ENCODE measurements at regions not wholly inside any gene's neighbourhood (a gene's known extent, or its start where the extent isn't known, plus 50 kb on each side); places are given as distances from the start of the nearest gene placed in this dataset.

DNA sequence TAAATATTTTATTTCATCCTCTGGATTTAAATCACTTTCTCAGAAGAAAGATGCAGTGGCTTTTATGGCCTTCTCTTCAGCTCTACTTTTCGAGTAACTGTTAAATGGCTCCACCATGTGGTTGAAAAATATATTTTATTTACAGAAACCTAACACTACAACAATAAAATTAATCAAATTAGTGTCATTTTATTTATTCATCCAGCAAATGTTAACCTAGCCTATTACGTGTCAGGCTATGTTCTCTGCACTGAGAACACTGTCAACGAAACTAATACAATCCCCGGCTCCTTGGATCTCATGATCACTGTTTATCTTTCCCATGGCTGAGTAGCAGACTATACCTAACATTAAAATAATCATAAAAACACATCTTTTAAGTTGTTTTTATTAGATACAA lies 148.0 kb upstream of the OSTN start:
- no peak overlapping the region for H2AFZ ChIP-seq (ENCODE audit: low read length)
- no peaks in the 10 kb centered on the region for H4K20me1 ChIP-seq (ENCODE audit: insufficient read depth, low read length)
- no peaks in the 10 kb centered on the region for H3K79me2 ChIP-seq (ENCODE audit: low read length)
- TF ChIP-seq, protein P1, sequence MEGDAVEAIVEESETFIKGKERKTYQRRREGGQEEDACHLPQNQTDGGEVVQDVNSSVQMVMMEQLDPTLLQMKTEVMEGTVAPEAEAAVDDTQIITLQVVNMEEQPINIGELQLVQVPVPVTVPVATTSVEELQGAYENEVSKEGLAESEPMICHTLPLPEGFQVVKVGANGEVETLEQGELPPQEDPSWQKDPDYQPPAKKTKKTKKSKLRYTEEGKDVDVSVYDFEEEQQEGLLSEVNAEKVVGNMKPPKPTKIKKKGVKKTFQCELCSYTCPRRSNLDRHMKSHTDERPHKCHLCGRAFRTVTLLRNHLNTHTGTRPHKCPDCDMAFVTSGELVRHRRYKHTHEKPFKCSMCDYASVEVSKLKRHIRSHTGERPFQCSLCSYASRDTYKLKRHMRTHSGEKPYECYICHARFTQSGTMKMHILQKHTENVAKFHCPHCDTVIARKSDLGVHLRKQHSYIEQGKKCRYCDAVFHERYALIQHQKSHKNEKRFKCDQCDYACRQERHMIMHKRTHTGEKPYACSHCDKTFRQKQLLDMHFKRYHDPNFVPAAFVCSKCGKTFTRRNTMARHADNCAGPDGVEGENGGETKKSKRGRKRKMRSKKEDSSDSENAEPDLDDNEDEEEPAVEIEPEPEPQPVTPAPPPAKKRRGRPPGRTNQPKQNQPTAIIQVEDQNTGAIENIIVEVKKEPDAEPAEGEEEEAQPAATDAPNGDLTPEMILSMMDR (IDR thresholded peaks at IDR 0.05; ENCODE audit: low read length) = peak; percentile 62
- TF ChIP-seq EZH2phosphoT487 (IDR thresholded peaks at IDR 0.05; ENCODE audit: low read length) = no peak
- no peak for TF ChIP-seq EZH2 (optimal IDR thresholded peaks at IDR 0.05; ENCODE audit: low read depth, low read length)
- H3K9me2 ChIP-seq (replicated peaks; ENCODE audit: insufficient read depth, low read length) = no peaks in the 10 kb centered on the region
- no peak overlapping the region for H3K9ac ChIP-seq (ENCODE audit: low read length)
- H3K9me3 ChIP-seq (replicated peaks; ENCODE audit: insufficient read depth, low read length) = no peaks in the 10 kb centered on the region
- no peak overlapping the region for H3K4me2 ChIP-seq (ENCODE audit: low read depth, low read length)
- H3K27ac ChIP-seq (ENCODE audit: low read length) = no peak overlapping the region
- H3K4me3 ChIP-seq (ENCODE audit: low read length) = no peak overlapping the region
- no peaks in the 10 kb centered on the region for H3K27me3 ChIP-seq (replicated peaks; ENCODE audit: insufficient read depth, low read length)
- no peaks in the 10 kb centered on the region for H3K36me3 ChIP-seq (replicated peaks; ENCODE audit: insufficient read depth, low read length)
- peak; percentile 64 for DNase-seq
- no peaks in the 10 kb centered on the region for H3F3A ChIP-seq (ENCODE audit: insufficient read depth, low read length)
- no peaks in the 10 kb centered on the region for H3K4me1 ChIP-seq (ENCODE audit: low read length)

DNA sequence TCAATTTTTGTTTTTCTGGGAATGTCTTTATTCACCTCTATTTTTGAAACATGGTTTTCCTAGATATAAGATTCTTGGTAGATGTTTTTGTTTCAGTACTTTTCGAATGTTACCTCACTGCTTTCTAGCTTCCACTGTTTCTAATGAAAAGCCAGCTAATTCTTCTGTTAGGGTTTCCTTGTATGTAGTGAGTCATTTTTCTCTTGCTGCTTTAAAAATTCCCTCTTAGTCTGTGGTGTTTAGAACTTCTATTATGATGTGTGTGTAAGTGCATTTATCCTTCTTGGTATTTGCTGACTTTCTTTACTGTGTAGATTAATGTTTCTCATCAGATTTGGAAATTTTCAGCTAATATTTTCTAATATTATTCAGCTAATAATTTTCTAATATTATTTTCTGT lies 151.1 kb upstream of the OSTN start:
- H3K4me2 ChIP-seq (ENCODE audit: low read depth, low read length) = no peak overlapping the region
- no peaks in the 10 kb centered on the region for H3K79me2 ChIP-seq (ENCODE audit: low read length)
- no peak overlapping the region for H3K4me3 ChIP-seq (ENCODE audit: low read length)
- H3K4me1 ChIP-seq (ENCODE audit: low read length) = no peaks in the 10 kb centered on the region
- no peak for DNase-seq
- H3K9me2 ChIP-seq (replicated peaks; ENCODE audit: insufficient read depth, low read length) = no peaks in the 10 kb centered on the region
- no peaks in the 10 kb centered on the region for H3K36me3 ChIP-seq (replicated peaks; ENCODE audit: insufficient read depth, low read length)
- TF ChIP-seq EZH2 (optimal IDR thresholded peaks at IDR 0.05; ENCODE audit: low read depth, low read length) = no peak
- no peak for TF ChIP-seq EZH2phosphoT487 (IDR thresholded peaks at IDR 0.05; ENCODE audit: low read length)
- TF ChIP-seq, protein P1 (IDR thresholded peaks at IDR 0.05; ENCODE audit: low read length) = no peak
- no peaks in the 10 kb centered on the region for H3K9me3 ChIP-seq (replicated peaks; ENCODE audit: insufficient read depth, low read length)
- H3K27me3 ChIP-seq (replicated peaks; ENCODE audit: insufficient read depth, low read length) = no peaks in the 10 kb centered on the region
- H2AFZ ChIP-seq (ENCODE audit: low read length) = no peak overlapping the region
- no peak overlapping the region for H3K9ac ChIP-seq (ENCODE audit: low read length)
- H4K20me1 ChIP-seq (ENCODE audit: insufficient read depth, low read length) = no peaks in the 10 kb centered on the region
- no peak overlapping the region for H3K27ac ChIP-seq (ENCODE audit: low read length)
- H3F3A ChIP-seq (ENCODE audit: insufficient read depth, low read length) = no peaks in the 10 kb centered on the region

DNA sequence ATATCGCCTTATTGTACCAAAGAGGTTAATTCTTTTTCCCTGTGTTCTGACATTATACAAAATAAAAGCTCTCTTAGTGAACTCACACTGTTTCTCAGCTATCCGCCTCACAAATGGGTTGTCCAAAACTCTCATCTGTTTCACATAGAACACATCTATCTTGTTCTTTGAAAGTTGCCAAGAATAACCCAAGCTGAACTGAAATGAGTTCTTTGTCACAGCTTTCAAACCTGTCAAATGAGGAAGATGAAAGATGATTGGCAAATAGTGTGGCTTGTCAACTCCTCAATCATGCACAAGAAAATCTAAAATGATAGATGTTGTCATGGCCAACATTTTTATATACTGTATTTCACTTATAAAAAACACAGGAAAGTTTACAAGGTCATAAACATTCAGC lies 168.1 kb upstream of the OSTN start:
- H3F3A ChIP-seq (ENCODE audit: insufficient read depth, low read length) = no peaks in the 10 kb centered on the region
- H3K36me3 ChIP-seq (replicated peaks; ENCODE audit: insufficient read depth, low read length) = no peaks in the 10 kb centered on the region
- H2AFZ ChIP-seq (ENCODE audit: low read length) = no peak overlapping the region
- TF ChIP-seq EZH2 (optimal IDR thresholded peaks at IDR 0.05; ENCODE audit: low read depth, low read length) (no peak), EZH2phosphoT487 (IDR thresholded peaks at IDR 0.05; ENCODE audit: low read length) (no peak)
- TF ChIP-seq, protein P1 (IDR thresholded peaks at IDR 0.05; ENCODE audit: low read length) = no peak
- H3K9me3 ChIP-seq (replicated peaks; ENCODE audit: insufficient read depth, low read length) = no peaks in the 10 kb centered on the region
- H3K4me3 ChIP-seq (ENCODE audit: low read length) = no peak overlapping the region
- H3K9me2 ChIP-seq (replicated peaks; ENCODE audit: insufficient read depth, low read length) = no peaks in the 10 kb centered on the region
- no peak overlapping the region for H3K27ac ChIP-seq (ENCODE audit: low read length)
- no peaks in the 10 kb centered on the region for H3K79me2 ChIP-seq (ENCODE audit: low read length)
- no peaks in the 10 kb centered on the region for H3K27me3 ChIP-seq (replicated peaks; ENCODE audit: insufficient read depth, low read length)
- no peaks in the 10 kb centered on the region for H4K20me1 ChIP-seq (ENCODE audit: insufficient read depth, low read length)
- no peaks in the 10 kb centered on the region for H3K4me1 ChIP-seq (ENCODE audit: low read length)
- DNase-seq = no peak
- no peak overlapping the region for H3K9ac ChIP-seq (ENCODE audit: low read length)
- H3K4me2 ChIP-seq (ENCODE audit: low read depth, low read length) = no peak overlapping the region
